ENCODE measurements at regions not wholly inside any gene's neighbourhood (a gene's known extent, or its start where the extent isn't known, plus 50 kb on each side); places are given as distances from the start of the nearest gene placed in this dataset.
"Not testable (repeated sequence)": the region's sequence is repeated elsewhere in the genome, so short reads cannot be mapped to it uniquely, and the experiment has no call there.

DNA sequence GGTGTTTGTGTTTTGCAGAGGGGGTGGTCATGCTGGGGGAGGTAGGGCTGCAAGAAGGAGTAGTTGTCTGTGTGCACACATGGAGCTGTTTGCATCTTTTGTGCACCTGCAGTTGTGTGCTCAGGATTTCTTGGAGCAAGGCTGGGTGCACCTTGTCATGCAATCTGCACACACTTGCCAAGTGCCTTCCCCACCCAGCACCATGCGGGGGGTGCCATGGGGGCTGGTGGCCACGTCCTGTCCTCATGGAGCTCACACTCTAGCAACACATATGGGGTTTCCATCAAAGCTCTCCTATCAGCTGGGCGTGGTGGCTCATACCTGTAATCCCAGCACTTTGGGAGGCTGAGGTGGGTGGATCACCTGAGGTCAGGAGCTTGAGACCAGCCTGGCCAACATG, 111.6 kb downstream of the CRLF3 start:
- DNase-seq: not testable (repeated sequence)

DNA sequence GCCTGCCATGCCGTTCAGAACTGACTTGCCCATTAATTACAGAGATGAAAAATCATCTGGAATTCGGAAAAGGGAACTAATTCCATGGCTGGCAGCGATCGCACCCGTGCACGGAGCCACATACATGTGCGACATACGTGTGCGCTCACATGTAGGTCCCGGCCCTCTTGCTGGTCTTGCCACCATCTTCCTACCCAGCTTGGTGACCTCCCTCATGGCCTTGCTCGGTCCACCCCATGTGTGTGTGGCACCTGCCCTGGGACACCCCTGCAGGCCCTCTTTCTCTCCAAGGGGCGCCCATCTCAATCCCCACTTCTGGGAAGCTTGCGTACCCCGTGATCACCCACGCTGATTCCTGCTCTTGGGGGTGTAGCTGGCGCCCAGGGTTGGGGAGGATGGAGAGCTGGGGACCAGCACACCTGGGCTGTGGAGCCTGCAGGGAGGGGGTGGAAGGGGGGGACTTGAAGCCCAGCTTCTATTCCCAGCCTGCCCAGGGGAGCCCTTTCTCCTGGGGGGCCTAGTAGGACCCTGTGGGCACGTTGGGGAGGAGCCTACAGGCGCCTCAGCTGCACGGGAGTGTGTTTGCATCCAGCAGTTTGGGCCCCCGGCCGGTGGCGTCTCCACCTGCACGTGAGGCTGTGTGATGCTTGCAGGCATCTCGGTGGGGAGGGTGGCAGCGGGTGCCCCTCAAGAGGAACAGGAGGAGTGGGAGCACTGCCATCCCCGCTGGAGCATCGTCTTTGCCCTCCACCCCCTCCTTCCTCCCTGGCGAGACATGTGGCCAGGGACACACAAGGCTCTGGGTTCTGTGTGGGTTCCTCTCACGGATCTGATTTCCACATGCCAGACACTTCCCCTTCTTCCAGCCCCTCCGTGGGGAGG, 112.6 kb downstream of the CRLF3 start:
- DNase-seq: not testable (repeated sequence)

DNA sequence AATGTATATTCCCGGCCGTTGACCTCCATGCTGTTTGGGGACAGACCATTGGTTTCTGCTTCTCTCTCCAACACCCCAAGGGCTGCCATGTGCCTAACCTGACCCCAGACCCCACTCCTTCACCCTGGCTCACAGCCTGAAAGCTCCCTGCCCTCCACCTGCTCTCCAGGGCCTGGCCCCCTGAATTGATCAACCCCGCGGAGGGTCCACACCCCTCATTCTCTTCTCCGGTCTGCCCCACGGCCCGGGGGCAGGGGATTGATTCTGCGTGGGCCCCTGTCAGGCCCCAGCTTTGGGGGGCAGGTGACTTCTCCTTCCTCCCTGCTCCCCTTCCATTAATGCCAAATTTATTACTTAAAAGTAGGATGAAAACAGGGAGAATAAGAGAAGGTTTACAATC, 113.3 kb downstream of the CRLF3 start:
- DNase-seq: not testable (repeated sequence)

DNA sequence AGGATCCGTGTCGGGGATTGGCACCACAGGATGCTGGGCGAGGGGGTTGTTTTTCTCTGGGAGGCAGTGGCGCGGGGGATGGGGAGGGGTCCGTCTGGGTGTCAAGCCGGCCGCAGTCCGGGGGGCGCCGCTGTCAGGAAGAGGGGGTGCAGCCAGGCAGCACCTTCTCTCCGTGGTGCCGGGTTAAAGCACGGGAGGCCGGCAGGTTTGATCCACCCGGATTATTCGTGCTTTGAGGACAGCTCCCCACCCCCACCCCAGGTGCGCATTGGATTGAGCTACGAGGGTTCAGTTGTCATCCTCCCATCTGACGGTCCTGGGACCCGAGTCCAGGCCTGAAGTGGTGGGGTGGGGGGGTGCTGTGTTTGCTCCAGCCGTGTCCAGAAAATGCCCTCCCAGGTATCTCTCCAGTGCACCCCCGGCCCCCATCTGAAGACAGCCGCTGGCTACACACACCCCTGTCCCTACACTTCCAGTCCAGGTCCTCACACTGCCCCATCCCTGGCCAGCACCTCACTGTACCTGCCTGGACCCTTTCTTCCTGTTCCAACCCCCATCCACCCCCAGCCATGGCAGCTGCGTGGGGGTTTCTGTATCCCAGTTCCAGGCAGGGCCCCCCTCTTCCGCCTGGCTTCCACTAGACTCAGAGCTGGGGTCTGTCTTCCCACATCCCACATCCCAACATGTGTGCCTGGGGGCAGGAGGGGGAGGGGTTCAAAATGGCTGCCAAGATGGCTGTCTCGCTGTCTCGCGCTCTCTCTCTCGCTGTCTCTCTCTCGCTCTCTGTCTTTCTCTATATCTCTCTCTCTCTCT, 114.0 kb downstream of the CRLF3 start:
- not testable (repeated sequence) for DNase-seq

DNA sequence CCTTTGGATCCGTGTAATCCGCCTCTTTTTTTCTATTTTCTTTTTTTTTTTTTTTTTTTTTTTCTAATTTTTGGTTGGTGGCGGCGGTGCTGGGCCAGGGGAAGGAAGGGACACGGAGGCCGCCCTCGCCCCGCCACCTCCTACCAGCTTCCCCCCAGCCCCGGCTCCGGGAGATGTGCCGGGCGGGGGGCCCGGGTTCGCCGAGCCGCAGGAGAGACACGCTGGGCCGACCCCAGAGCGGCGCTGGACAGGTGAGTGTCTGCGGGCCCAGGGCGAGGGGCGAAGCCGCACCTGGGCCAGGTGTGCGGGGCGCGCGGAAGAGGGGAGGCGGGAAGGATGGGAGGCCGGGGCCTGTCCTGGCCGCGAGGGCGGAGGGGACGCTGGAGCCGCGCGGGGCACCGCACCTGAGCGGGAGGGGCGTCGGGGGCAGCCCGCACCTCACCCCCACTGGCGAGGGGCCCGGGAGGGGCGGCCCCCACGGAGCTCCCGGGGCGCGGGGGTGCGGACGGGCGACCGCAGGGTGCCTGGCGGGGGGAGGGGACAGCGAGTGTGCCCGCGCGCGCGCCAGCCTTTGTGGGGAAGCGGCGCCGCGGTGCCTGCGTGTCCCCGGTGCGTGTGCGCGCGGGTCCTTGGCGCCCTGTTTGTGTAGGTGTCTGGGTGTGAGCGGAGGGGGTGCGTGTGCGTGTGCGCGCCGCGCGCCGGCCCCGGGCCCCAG, 114.8 kb downstream of the CRLF3 start:
- not testable (repeated sequence) for DNase-seq

DNA sequence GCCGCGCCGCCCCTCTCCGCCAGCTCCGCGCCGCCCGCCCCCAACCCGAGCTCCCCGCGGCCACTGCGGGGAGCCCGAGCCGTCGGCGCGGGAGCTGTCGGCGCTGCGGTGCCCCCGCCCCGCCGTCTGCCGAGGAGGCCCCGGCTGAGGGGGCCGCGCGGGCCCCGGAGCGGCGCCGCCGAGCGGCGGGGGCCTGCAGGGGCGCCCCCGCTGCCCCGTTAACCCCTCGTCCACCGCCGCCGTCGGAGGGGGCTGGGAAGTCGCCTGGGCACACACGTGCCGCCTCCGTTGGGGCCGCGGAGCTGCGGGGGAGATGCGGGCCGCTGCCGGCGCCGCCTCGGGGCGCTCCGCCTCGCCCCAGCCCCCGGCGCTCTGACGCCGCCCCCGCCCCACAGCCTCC, 115.4 kb downstream of the CRLF3 start:
- not testable (repeated sequence) for DNase-seq

DNA sequence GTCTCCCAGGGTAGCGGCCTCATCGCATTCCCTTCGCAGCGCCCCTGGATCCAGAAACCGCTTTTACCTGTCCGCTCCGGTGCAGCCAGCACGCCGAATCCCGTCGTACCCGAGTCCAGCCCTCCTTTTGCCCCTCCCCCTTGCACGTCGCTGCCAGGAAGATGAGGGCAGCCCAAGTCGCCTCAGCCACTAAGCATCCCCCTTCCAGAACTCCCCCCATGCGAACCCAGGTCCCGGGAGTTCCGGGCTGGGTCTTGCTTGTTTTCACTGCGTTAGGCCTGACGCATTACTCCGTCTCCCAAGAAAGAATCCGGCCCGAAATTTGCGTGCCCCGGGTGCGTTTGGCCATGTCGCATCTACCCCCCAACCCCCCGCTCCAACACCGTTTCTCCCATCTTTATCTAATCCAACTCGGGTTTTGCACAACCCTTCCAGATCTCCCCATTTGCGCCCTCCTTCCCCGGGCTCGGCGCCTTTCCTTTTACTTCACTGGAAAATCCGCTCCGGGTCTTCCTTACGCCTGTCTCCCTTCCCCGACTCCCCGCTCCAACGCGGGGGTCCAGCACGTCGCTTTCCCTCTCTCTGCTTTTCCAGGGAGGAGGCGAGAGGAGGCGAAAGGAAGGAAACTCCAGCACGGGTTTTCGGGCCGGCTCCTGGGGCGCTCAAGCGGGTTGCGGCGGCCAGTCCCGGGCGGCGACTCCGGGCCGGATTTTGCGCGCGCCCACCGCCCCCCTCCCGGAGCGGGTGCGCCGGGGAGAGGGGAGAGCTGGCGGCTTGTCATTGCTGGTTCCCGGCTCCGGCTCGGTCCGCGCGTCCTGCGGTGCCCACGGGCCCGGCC, 116.0 kb downstream of the CRLF3 start:
- peak; percentile 25 to 47 (median 35) for DNase-seq

DNA sequence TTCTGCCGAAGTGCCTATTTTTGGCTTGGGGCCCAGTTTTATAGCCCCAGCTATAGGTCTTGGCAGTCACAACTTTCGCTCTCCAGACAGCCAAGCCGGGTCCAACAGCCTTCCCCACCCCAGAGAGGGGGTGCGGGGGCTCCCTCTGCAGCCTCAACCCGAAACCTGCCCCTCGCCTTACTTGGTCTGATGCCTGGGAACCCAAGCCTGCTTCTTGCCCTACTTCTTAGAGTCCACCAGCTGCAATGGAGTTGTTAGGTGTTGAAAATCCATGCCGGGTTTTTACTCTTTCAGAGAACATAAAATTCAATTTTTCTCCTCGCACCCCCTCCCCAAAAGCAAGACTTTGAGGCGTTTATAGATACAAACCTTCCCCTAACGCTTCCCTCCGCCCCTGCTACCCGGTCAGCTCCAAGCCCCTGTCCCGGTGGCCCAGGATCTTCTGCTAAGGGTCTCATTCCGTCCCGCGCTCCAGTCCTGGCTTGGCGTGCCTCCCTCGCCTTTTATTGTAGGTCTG, 116.7 kb downstream of the CRLF3 start:
- DNase-seq: not testable (repeated sequence)

DNA sequence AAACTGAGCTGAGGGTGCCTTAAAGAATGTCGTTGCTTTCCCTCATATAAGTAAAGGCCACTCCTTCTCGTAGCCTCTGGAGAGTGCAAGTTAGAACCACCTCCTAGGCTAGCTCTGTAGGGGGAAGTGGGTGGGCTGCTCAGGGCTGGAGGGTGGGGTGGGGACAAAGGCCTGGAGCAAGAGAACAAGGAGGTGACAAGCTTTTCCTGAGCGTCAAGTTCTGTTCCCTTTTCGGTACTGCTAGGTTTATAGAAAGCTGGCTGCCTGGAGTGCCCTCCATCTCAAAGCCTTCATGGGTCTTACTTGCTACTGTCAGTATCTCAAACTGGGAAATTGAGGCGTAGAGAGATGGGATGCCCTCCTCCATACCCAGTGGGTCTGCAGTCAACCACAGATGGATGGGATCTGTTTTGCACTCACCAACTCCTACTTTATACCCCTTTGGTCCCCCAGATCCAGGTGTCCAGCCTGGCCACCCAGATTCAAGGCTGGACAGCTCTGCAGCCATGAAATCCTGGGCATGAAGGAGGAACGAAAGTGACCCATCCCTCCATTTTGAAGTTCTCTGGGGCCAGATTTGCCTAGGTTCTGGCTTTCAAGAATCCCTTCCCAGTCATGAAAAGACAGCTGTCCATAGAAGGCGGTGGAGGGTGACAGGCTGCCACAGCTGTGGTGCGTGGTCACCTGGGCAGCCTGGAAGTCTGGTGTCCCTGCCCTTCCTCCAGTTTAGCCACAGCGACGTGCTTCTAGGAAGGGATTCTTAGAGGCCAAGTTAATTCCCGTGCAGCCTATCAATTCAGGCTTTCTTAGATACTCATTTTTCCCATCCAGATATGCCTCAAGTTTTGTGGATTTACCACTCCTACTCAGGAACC, 117.8 kb downstream of the CRLF3 start:
- DNase-seq: not testable (repeated sequence)

DNA sequence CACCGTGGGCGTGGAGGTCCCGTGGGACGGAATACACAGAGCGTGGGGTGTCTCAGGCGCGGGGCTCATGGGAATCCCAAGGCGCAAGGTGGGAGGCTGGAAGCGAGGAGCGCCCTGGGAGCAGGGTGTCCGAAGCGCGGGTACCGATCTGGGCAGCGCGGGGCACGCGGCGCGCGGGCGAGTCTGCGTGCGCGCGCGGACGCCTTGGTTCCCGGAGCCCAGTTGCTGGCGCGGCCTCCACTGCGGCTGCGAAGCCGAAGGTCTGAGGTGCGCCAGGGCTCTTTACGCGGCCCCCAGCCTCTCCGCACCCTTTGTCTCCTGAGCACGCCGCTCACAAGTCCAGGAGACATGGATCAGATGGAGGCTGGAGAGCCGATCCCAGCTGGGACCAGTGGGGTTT, 118.5 kb downstream of the CRLF3 start:
- not testable (repeated sequence) for DNase-seq

DNA sequence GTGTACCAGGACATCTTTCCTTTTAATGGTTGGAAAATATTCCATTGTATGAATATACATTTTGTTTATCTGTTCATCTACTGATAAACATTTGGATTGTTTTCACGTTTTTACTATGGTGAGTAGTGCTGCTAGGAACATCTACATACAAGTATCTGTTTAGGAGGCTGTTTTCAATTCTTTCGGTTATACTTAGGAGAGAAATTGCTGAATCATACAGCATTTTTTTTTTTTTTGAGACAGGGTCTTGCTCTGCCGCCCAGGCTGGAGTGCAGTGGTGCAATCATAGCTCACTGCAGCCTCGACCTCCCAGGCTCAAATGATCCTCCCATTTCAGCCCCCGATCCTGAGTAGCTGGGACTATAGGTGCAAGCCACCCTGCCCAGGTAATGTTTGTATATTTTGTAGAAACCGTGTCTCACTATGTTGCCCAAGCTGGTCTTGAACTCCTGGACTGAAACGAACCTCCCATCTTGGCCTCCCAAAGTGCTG, 122.9 kb downstream of the CRLF3 start:
- DNase-seq: no peak

DNA sequence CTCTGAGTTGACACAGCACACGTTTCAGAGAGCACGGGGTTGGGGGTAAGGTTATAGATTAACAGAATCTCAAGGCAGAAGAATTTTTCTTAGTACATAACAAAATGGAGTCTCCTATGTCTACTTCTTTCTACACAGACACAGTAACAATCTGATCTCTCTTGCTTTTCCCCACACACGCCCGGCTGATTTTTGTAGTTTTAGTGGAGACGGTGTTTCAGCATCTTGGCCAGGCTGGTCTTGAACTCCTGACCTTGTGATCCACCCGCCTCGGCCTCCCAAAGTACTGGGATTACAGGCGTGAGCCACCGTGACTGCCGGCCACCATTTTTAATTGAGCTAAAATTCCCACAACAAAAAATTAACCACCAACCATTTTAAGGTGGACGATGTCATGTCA, 123.7 kb downstream of the CRLF3 start:
- DNase-seq: not testable (repeated sequence)

DNA sequence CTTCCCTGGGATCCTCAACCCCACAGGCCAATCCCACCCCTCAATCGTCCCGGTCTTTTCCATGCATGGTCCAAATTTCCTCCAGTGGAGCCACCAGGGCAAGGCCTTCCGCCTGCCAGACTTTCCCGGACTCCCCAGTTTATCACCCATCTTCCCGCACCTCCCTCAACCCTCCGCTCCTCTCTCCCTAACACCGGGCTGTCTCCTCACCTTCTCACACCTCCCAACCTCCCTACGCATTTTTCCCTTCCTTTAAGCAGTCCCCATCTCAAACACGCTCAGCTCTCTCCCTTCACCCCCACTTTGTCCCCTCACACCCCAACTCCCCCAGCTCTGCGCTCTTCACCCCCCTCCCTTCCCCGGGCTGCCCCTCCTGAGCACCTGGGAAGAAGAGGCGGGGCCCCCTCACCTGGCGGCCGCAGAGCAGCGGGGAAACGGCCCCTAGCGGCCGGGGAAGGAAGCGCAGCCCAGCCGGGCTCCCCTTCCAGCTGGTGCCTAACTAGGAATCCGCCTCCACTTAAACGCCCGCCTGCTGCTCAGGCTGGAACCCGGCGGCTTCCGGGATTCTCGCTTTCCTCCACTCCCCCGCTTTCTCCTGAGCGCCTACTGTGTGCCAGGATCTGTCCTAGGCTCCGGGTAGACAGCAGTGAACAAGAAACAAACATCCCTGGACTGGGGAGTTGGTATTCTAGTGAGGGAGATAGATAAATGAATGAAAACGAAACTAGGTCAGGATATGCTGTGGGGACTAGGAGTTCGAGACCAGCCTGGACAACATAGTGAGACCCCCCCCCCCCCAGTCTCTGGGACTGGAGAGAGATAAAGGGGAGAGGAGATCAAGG, 126.7 kb downstream of the CRLF3 start:
- DNase-seq: peak; percentile 31 to 50 (median 43)

DNA sequence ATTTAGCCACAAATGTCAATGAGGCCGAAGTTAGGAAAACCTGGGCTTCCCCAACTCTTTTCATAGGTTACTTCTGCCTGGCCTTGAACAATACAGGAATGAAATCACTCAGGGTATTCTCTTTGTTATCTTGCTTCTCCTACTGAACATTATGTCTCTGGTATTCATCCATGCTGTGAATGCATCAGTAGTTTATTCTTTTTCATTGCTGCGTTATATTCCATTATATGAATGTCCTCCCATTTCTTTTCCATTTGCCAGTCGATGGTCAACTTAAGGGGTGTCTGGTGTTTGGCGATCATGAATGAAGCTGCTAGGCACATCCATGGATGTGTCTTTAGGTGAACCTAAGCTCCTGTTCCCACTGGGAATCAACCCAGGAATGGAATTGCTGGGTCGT, 128.3 kb downstream of the CRLF3 start:
- DNase-seq: no peak

DNA sequence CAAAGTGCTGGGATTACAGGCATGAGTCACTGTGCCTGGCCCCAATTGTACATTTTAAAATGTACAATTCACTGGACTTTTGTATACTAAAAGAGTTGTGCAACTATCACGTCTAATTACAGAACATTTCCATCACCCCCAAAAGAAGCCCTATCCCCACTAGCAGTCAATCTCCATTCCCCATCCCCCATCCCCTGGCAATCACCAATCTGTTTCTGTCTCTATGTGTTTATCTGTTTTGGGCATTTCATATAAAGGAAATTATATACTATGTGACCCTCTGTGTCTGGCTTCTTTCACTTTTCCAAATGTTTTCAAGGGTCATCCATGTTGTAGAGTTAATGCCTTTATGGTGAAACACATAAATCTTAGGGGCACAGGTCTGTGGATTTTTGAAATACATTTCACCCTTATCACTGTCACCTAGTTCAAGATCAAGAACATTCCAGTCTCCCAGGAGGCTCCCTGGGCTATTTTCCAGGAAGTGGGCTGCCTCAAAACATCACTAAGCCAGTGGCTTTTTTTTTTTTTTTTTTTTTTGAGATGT, 129.2 kb downstream of the CRLF3 start:
- DNase-seq: not testable (repeated sequence)

DNA sequence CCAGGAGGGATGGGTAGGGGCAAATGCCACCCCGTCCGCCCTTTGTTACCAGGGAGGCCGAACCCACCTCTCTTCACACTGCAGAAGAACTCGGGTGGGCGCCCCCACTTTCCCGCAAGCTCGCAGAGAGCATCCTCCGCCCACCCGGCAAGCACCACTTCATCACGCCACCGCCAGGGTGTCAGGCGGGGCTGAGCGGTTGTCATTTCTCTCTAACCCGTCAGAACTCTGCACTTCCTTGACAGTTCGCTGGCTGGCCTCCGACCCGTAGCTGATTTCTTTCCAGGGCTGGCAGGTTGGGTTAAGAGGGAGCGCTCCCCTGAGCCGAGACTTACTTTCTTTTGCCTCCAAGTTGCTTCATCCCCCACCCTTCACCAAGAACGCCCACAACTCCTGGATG, 130.7 kb downstream of the CRLF3 start:
- DNase-seq: not testable (repeated sequence)

DNA sequence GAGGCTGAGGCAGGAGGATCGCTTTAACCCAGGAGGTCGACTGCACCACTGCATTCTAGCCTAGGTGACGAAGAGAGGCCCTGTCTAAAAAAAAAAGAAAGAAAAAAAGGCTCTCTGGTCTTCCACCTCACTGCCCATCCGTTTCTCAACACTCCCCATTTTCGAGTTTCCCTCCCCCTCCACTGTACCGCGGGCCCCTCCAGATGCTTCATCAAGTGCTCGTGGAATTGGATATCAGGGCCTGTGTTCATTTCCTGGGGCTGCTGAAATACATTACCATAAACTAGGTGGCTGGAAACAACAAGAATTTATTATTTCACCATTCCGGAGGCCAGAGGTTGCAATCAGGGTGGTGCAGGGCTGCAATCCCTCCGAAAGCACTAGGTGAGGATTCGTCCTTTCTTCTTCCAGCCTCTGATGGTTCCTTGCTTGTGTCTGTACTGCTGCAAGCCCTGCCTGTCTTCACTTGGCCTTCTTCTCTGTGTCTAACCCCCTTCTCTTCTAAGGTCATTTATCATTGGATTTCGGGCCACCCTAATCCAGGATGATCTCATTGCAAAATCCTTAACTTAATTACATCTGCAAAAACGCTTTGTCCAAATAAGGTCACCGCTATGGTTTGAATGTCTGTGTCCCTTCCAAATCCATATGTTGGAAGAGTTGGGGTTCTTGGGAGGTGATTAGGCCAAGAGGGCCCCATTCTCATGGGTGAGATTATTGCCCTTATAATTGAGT, 135.1 kb downstream of the CRLF3 start:
- not testable (repeated sequence) for DNase-seq
